AG08395 (cell line): ENCODE measurements at regions not wholly inside any gene's neighbourhood (a gene's known extent, or its start where the extent isn't known, plus 50 kb on each side); places are given as distances from the start of the nearest gene placed in this dataset.

Source experiments
- DNase-seq: peaks from one replicate; pipeline ENCODE4 v3.0.0; 2012; ENCODE audit warnings: mixed read lengths, low spot score

DNA sequence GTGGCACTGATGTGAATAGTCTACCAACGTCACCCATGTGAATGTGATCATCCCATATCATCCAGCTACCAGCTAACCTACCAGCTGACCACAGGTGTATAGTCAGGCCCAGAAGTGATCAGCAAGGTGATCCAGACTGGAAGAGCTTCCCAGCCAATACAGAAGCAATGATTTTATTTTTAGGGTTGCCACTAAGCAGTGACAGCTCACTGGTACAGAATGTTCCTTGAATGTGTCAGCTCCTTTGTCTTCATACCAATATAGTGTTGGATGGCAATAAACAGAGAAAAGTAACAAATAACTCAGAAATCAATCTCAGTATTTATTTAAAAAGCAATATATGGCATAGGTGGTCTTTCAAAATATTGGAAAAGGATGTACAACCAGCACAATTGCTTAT, 361.8 kb upstream of the CPEB2 start:
- DNase-seq = no peak

DNA sequence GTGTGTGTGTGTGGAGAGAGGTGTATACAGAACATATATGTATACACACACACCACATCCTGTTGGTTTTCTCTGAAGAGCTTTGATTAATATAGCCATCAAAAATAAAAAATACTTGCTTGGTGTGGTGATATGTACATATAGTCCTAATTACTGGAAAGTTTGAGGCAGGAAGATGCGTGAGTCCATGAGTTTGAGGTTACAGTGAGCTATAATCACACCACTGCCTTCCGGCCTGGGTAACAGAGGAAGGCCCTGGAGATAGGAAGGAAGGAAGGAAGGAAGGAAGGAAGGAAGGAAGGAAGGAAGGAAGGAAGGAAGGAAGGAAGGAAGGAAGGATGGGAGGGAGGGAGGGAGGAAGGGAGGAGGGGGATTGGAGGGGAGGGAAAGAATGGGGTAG, 360.4 kb upstream of the CPEB2 start:
- DNase-seq = no peak

DNA sequence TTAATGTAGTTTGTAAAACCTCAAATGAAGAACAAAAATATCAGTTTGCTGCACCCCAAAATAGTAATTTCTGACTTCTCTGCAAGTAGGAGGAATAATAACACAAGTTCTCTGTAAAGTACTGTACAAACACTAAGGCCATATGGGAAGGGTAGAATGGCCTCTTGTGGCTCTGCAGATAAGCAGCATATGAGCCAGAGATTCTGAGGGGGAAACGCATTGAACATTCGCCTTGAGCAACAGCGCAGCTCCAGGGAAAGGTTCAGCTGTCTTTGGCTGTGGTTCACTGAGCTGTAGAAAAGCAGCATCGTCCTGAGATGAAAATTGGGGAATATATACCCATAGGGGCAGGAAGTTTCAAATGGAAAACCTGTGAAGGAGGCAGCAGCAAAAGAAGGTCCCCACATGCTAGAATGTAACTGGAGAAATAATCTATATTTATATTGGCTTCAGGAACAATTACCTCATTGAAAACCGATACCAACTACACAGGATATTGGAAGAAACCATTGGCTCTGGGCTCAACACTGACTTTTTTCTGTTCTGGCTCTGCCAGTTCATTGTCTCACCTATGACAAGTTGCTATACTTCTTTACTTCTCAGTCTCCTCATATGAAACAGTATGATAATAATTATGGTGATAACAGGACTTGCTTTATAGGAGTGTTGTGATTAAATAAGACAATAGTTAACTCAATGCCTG, 357.6 kb upstream of the CPEB2 start:
- no peak for DNase-seq

DNA sequence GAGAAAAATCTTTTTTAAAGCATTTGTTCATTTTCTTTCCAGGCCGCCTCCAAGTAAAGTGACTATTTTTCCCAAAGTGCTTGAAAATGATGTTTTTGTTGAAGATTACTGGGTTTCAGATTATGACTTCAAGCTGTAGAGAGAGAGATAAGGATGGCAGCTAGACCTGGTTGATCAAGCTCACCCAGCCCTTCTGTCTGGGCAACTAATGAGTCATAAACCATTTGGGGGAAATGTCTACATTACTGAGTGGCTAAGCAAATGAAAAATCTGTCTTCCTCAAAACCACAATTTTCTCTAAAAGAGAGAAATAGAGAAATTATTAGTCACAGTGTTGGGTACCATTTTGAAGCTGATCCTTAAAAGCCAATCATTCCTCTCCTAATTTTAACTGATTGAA, 355.4 kb upstream of the CPEB2 start:
- DNase-seq = no peak

DNA sequence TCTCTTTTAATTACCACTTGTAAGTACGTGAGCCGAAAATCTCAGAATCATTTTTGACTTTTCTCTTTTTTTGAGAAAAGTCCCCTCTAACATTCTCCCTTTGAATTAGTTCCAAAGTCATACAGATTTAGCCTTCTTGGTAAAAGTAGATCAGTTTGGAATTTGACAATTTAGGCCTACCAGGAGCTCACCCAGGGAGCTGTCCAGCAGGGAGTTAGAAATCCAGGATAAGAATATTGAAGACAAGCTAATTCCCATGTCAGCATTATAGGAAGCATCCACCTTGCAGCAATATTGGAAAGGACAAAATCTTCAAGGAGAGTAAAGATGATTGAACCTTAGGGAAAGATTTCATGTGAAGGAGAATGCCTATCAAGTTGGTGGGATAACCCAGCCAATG, 352.2 kb upstream of the CPEB2 start:
- DNase-seq = no peak

DNA sequence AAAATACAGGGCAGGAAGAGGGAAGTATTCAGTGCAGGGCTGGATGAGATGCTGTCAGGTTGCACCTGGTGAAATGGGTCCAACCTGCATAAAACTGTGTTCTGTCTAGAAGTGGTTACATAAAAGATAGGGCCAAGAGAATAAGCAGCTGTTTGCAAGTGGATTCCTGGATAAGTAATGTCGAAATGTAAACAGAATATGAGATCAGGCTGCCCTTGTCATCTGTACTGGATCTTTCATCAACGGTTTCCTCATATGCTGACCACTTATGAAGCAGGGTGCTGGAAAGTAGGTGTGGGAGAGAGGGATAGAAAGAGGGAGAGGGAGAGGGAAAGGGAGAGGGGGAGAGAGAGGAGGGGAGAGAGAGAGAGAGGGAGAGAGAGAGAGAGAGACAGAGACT, 349.8 kb upstream of the CPEB2 start:
- DNase-seq = no peak

DNA sequence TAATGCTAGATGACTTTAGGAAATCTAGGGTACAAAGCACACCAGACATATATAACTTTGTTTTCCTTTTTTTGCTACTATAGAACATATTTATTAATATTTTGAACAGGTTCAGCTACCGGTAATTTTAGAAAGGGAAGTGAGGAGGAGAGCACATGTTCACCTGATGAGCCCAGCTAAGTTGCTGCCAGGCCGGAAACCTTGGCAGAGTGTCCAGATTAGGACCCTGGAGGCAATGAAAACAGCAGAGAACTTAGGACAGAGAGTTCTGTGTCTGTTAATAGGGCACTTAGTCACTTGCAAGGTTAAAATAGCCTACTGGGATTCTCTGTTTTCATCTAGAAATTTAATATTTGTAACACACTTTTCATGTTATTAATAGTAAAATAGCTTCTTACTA, 348.9 kb upstream of the CPEB2 start:
- DNase-seq = no peak

DNA sequence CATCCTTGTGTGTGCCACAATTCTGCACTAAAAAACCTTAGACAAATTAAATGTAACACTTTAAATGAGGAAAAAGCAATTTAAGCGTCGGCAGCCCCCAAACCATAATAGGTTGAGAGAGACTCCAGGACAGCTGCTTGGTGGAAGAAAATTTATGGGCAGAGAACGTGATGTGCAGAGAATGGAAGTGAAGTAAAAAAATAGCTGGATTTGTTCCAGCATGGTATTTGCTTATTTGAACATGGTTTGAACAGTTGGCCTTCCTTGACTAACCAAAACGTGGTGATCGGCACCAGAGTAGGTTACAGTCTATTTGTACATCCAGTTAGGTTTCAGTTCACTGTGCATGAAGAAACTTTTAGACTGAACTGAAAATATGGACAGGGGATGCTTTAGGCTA, 343.0 kb upstream of the CPEB2 start:
- no peak for DNase-seq

DNA sequence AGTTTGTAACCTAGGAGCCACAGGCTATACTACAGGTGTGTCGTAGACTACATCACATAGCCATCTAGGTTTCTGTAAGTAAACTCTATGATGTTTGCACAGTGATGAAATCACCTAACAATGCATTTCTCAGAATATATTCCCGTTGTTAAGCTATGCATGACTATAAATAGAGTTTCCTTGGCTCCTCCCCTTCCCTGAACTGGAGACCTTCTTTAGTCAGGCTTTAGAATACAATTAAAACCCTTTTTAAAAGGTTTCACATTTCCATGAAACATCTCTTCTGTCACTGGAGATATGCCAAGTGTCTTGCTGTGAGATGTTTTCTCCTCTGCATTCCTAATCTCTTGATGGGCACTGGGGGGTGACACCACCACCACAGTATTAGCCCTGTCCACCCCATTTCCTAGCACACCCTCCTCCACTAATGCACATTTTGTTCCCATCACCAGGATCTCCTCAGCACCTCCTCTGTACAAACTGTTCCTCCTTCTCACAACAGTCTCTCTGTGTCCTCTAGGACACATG, 334.6 kb upstream of the CPEB2 start:
- no peak for DNase-seq

DNA sequence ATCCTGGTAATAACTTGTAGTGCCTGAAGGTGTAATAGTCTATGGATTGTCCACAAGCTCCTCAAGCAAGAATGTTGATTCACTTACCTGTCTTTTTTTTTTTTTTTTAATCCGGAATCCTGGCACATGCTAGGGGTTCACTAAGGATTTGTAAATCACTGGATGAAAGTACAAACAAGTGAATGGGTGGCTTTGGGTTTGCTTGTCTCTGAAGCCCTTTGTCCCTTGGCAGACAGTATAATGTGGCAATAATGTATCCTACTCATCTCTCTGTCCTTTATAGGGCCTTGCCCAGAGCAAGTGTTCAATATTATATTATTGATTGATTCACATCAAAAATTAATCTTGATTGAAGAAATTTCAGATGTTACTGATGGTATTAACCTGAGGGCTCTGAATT, 334.0 kb upstream of the CPEB2 start:
- no peak for DNase-seq

DNA sequence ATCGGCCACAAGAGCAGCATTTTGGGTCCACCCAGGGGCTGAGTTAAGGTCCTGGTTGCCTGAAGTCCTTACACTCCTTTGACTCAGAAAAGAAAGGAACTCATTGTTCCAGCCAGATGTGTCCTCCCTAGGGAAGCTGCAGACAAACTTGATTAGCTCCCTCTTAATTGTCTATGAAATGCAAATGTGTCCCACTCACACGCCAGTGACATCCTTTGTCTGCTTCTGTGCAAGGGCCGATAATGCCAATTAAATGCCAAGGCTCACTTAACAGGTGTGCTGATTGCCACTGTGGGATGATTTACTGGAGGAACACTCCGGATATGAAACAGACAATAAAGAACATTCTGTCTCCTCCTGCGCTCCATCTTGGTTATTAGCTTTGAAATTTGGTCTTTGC, 332.9 kb upstream of the CPEB2 start:
- DNase-seq = no peak

DNA sequence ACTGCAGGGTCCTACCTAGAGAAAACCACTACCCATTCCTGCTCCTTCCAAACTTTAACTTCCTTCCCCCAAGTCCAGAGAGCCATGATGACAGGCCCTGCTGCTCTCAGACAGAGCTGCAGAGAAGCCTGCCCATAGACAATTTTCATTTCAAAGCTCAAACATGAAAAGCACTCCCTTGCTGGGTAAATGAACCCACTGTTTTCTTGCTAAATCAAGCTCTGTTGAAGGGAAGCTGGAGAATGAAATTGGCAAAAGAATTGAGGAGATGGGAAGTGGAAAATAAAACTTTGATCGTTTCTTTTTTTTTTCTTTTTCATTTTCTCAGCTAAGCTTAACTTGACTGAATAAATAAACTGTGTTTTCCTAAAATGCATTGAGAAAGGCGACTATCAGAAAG, 331.1 kb upstream of the CPEB2 start:
- no peak for DNase-seq

DNA sequence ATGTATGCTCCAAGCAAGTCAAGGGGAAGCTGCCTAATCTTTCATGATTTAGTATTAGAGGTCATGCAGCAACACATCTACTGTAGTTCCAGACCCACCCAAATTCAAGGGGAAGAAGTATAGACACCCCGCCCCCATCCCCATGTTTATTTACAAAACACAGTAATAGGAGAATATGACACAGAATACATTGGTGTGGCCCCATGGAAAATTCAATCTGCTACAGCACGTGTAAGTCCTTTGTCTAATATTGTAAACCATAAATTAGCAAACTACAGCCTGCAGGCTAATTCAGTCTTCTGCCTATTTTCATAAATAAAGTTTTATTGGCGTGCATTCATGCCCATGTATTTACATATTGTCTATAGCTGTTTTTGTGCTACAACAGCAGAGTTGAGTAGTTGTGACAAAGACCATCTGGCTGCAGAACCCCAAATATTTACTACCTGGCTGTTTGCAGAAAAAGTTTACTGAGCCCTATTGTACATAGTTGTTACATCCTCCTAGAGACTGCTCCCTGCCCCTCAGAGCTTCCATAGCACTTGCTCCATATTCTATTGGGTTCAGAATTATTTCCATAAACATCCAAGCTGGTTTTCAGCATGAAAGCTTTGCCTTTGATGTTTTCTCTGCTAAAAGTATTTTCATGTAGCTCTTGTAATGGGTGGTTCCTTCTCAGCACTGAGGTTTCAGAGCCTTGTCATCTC, 326.8 kb upstream of the CPEB2 start:
- no peak for DNase-seq

DNA sequence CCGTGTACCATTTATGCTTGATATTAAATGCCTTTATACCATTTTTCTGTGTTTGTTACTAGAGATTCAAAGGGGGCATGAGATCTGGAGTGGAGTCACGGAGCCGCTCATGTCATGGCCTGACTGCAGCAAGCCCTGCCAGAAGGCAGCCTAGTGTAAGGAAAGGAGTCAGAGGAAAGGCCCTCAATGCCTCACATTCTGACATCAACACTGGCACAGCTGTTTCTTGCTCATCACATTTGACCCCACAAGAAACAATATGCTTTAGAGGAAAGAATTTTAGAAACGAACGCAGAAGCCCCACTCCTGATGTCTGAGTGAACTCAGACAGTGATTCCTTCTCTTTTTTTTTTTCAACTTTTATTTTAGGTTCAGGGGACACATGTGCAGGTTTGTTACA, 322.4 kb upstream of the CPEB2 start:
- no peak for DNase-seq

DNA sequence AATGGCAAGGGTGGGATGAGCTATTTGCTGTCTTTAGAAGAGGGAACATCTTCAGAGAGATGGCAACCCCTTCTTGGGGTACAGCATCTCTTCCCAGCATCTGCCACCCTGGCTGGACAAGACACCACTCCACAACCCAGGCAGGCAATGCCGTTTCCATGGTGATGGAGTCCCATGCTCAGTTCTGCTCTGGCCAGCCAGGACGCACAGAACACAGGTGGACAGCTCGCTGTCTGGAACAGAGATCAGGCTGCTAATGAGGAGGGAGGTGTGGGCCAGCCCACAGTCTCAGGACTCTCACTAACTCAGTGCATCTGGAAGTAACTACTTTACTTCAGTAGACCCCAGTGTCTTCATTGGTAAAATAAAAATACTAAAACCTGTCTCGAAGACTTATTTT, 321.0 kb upstream of the CPEB2 start:
- DNase-seq = no peak

DNA sequence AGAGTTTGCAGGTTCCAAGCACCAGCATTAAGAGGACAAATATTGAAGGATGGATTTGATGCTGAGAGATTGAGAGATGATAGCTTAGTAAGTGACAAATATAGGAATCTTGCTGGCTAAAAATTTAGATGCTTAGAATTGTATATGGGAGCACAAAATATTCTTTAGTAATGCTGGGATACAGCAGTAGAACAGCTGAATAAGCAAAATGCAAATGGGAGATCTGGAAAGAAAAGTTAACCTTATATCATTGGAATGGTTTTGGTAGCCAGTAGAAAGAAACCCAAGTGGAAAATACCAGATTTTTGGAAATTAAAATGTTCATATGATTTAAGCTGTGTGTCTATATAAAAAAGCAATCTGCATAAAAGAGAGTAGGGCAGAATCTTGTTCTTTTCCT, 308.6 kb upstream of the CPEB2 start:
- DNase-seq = no peak

DNA sequence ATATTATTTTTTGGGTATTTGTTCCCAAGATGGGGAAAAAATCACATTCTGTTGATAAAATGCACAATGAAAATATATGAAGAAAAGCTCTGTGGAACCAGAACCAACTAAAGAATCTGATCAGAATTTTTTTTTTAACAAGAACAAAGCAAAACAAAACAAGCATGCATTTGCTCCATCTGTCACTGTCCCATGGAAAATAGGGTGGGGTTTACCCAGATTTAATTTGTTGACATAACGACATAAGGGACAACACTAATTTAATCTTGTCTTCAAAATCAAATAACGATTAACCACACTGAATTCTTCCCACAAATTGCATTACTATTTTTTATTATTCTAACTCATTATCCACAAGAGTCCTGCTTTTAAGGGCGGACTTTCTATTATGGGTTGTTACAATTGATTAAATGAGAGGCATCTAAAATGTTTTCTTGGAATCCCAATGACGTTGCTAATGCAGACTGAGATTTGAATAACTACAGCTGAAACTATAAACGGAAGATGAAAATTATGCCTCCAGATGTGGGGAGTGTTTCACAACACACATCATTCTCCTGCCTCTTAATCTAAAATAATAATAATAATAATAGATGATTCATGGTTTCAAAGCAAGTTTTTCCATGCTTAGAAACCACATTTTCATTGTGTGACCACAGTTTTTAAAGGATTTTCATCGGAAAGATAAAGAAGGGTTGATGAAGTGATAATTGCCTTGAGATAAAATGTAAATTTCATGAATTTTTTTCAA, 307.0 kb upstream of the CPEB2 start:
- no peak for DNase-seq

DNA sequence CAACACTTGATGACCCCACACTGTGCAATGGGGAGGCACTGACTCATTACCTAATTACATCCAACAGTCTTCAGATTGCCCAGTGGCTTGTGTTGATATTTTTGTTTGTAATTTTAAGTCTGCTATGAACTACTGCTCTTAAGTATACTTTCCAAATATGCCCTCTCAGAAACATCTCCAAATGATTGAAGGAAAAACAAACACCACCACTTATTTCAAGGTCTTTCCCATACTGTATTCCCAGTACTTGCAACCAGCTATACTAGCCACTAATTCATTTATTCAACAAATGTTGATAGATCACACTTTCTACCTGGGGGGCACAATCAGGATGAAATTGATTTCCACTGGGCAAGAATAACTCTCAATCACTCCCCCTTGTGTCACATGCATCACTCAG, 302.2 kb upstream of the CPEB2 start:
- DNase-seq = no peak

DNA sequence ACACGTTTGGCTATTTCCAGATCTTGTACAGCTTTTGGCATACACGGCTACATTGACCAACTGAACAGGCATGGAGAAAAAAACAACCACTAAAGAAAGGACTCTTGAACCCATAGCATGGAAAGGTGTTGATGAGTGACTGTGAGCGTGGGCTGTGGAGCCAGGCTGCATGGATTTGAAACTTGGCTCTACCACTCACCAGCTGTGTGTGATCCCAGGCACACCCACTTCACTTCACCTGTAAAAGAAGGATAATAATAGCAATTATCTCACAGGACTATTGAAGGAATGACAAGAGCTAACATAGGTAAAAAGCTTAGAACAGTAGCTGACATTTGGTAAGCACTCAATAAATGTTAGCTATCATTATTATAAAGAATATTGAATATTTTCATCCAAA, 301.7 kb upstream of the CPEB2 start:
- DNase-seq = no peak

DNA sequence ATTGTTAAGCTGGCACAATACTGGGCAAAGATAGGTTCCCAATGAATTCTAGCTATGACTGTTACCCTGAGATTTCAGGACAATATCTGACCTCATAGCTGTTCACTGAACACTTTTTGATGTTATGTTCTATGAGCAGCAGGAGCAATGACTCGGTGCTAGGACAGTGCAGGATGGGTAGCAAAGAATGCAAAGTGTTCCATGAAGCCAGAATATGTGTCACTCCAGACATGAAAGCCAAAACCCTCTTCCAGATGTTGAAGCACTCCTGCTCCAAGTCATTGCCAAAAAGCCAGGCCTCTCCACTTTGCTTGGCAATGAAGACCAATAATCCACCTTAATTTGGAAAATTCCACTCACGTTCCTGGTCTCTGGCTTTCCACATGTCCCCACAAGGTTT, 300.9 kb upstream of the CPEB2 start:
- no peak for DNase-seq

DNA sequence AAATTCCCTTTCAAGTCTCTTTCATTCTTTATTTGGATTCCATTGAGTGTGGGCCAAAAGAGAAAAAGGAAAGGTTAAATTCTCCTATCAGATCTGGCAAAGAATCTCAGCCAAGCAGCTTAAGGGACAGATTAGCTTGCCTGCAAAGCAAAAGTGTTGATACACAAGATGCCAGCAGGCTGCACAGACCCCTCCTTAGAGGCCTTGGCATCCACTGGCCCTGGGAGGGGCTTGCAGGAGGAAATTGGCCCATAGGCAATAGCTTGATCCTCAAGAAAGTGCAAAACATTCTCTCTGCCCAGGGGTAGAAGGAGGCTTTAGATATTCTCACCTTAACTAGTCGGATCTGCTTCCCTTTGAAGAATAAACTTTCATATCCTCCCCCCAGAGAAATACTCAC, 300.4 kb upstream of the CPEB2 start:
- DNase-seq = no peak

DNA sequence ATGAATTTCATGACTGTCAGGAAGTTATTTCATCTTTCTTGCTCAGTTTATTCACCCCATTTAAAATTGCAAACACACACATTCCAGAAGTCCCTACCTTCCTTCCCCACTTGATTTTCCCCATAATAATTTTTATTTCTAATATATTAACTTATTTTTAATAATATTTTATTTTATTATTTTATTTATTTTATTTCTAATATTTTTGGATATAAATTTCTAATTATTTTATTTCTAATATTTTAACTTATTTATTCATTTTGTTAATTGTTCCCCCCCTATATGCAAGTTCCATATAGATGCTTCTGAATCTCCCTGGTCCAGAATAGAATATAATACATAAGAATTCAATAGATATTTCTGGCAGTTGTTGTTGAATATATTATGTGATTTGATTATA, 293.7 kb upstream of the CPEB2 start:
- no peak for DNase-seq

DNA sequence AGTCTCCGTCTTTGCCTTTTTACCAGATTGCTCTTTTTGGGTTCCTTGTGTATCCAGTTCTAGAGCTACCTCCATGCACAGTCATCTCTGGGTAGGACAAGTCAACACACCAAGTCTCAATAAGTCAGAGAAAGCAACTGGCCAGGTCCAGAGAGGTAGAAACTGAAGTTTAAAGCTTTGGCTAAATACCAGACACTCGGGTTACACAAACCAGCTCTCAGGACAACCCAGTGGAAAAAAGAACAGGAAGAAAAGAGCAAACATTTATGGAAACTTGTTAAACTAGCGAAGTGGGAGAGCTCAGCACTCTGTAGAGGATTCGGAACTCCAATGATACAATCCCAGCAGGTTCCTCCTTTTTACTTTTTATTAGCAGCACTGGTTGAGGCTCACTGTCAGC, 291.0 kb upstream of the CPEB2 start:
- DNase-seq = no peak
